CD4-positive, alpha-beta T cell treated with Interleukin-17A for 1 hour (primary cell): ENCODE measurements at regions not wholly inside any gene's neighbourhood (a gene's known extent, or its start where the extent isn't known, plus 50 kb on each side); places are given as distances from the start of the nearest gene placed in this dataset.

Source experiments
- DNase-seq: peaks from one replicate; pipeline ENCODE4 v3.0.0-alpha.2; 2020

DNA sequence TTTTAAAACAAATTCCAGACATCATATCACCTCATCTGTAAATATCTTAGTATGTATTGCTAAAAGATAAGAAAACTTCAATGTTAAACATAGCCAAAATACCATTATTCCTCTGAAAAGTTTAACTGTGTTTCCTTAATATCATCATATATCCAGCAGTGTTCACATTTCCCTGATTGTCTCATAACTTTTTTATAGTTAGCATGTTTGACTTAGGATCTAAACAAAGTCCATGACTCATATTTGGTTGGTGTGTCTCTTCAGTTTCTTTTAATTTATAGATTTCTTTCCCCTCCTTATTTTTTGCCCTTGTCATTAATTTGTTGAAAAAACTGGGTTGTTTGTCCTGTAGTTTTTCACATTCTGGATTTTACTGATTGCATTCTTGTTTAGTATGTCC is 163.0 kb downstream of the RPS12 start:
- no peak for DNase-seq

DNA sequence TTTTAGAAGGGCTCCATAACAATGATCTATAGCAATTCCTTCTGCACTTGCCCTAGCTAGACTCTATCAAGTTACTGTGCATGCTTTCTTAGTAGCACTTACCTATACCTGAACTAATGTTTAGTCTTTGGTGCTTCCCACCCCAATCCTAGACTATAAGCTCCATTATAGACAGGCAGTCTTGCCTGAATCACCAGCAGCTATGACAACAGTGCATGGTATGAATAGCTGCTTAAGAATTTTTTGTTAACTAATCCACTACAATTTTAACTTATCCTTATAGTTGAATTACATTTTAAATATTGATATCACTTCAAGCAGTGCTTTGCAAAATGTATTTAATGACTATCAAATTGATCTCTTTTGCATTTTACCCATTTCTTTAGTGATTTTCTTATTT is 164.3 kb downstream of the RPS12 start:
- DNase-seq, result no peak

DNA sequence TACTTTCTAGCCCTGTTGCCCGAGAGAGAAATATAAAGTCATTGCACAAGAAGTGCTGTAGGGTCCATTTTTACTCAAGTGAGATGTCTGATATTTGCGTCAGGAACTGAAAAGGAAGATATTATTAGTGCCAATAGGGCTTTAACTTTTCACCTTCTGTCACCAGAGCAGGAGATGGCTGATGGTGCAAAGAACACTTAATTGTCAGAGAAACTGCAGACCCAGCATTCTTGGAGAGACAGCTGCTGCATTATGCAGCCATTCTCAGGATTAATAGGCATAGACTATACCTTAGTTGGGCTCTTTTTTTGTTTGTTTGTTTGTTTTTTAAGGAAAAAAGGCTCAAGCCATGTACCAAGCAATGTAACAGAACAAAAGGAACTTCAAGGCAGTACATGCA is 179.4 kb downstream of the RPS12 start:
- no peak for DNase-seq

DNA sequence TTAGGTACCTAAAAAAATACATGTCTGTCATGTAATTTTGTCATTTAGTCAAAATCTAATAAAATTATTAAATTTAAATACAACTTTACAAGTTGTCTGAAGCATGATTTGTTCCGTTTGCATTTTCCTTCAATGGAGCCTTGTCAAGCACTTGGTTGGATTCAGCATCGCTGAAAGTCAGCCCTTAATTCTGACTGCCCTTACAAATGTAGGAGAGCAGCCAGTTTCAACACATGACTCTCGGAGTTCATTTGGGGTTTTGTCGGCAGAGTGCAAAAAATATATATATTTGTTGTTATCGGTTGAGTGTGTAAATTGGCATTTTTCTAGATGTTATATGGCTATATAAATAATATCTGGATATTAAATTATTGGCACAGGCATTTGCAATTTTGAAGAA is 180.6 kb downstream of the RPS12 start:
- DNase-seq, result no peak

DNA sequence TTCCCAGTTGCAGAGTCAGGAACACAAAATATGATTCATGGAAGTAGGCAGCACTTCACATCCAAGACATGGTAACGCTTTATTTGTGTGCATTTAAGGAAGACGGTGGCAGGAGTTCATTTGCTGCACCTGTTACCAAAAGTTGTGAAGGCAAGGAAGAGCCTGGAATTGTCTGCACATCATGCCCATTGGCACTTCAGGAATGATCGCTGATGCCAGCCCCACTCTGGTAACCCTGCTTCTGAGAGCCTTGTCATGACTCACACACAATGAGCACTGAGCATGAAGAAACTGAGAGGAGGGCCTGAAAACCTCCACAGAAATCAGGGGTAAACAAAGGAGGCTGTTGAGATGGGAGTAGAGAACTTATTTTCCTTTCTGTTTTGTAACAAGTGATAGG is 181.1 kb downstream of the RPS12 start:
- DNase-seq, result no peak

DNA sequence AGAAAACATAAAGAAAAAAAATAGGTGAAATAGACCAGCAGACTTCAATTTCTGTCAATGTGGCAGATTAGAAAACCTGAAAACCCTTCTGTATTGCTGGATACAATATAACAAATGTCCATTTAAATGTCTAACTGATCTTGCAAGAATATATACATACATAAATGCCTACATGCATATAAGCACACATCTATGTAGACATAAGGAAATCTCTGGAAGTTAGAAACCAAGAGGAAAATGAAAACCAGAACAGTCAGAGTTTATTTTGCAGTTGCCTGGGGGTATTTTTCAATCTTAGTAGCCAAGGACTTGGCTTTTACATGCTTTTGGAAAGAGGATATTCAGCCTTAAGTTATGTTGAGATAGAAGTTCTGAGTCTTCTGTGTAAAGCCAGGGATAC is 184.0 kb downstream of the RPS12 start:
- no peak for DNase-seq

DNA sequence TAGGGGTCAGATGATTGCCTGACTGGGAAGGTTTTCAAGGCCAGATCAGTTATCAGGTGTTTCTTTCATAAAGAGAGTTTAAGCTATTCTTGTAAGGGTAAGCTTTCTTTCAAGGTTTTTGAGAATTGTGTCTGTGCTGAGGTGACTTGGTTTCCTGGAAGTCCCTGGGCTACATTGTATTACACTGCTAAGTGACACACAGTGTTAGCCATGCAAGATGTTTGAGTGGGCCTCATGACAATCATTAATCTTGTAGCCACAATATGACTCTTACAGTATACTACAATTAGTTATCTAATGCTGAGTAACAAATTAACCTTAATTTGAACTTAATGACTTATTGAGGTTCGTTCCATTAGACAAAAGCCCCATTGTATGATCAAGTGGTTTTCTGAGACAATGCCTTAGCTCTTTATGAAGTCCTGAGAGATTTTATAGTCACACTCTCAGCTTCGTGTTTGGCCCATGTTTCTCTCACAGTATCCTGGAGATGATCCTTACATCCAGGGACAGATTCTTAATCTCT is 186.7 kb downstream of the RPS12 start:
- DNase-seq, result no peak

DNA sequence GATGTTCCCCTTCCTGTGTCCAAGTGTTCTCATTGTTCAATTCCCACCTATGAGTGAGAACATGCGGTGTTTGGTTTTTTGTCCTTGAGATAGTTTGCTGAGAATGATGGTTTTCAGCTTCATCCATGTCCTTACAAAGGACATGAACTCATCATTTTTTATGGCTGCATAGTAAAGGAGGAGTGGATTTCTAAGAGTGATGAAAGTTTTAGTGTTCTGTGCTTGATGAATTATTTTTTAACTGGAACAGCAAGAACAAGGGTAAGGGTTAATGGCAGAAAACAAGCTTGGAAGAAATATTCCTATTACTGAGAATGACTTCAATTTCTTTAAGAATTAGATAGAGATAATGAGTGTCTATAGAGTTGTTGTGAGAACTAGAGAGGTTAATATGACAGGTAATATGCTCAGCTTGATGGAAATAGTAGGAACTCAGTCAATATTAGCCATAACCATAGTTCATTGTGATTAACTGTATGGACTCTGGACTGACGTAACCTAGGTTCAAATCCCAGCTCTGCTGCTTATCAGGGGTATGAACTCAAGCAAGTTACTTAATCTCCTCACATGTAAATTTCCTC is 190.0 kb downstream of the RPS12 start:
- no peak for DNase-seq

DNA sequence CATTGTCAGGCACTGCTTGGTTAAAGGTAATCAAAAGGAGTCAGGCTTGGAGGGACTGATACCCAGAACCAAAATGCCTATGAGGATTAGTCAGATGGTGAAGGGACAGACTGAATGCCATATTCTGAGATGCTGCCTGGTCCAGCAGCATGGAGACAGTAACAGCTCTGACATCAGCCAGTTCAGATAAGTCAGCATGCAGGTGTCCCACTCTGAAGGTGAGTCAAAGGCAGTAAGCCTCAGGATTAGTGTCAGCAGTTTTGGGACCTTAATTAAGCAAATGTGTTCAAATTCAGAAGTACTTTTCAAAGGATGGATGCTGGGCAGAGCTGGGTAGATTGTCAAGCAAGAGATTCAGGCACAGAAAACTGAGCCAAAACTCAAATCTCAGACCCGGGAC is 198.4 kb downstream of the RPS12 start:
- no peak for DNase-seq

DNA sequence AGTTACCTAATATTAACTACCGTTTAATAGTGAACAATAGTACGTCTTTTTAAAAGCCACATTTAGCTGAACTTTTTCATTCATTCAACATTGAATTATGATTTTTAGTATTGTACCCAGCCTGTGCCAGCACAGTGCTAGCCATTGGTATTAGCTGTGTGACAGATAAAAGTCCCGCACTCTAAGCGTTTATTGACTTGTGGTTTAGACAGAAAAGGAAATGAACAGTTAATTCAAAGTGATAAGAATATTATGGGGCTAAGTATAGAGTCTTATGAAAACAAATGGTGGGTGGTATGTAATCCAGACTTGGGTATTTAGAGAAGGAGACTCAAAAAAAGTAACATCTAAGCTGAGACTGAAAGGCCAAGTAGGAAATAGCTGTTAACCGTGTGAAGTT is 202.3 kb downstream of the RPS12 start:
- DNase-seq, result no peak

DNA sequence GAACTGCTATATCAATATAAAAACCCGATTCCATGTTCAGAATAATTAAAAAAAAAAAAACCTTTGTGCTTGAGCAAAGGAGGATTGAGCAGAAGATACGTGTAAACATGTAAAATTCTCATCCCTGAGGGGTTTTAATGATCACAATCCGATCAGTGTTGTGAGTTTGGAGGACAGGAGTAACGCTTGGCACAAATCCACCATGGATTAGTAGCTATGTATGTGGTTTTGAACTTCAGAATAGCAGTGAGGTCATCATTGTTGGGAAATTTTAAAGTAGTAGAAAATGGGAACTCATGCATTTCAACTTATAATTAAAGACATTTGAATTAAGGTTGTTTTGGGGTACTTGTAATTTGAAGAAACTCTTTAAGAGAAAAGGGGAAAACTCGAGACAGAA is 203.2 kb downstream of the RPS12 start:
- no peak for DNase-seq

DNA sequence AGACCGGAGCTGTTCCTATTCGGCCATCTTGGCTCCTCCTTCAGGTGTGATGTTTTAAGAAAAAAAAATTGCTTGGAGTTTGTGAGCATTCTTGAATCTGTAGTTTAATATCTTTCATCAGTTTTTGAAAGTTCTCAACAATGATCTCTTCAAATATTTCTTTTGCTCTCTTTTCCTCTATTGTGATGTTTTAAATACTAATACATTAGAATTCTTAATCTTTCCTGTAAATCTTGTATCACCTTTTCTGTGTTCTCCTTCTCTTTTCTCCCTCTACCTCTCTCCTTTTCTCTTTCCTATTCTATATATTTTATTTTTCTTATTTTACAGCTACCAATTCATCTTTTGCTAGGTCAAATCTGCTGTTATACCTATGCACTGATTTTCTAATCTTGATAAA is 212.3 kb downstream of the RPS12 start:
- DNase-seq, result no peak

DNA sequence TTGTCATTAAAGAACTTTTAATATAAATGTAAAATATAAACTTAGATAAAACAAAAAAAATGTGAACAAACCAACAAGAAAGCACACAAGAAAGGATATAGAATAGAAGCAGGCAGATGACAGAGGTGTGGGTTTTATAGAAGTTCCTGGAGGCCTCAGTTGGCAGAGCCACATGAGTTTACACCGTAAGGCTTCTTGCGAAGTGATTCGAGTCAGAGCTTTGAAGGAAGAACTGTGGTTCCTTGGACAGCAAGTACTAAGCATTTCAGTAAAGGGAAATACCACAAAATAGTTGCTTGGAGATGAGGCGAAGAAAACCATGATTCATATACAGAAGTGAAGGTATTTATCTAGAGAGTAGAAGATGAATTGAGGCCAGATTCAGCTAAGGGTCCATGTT is 207.9 kb upstream of the EYA4 start:
- DNase-seq, result no peak

DNA sequence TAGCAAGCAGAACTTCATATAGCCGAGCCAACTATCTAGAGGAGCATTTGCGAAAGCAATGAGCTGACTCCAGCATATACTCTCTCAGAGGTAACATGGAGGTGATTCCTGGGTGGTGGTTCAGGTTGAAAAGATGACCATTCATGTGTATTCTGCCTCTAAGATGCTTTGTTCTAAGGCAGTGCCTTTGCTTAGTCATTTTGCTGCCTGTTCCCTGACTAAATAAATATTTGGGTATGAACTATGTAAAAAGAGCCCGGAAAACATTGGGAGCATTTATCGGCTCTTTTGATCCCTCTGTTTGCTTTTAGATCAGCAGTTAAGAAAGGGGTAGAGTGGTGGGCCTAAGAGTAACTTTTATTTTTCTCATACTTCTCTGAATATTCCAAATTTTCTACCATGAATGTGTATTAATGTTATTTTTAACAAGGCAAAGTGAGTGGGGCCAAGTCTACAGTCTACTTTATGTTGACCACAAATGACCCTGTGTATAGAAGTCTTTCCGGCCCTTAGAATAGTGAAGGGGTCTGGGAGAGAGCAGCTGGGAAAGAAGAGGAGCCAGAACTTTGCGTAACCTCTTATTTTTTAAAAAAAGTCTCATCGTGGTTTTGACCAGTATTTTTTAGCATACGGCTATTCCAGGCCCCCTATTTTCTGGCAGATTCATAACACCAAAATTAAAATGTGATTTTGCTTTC is 206.5 kb upstream of the EYA4 start:
- DNase-seq, result no peak

DNA sequence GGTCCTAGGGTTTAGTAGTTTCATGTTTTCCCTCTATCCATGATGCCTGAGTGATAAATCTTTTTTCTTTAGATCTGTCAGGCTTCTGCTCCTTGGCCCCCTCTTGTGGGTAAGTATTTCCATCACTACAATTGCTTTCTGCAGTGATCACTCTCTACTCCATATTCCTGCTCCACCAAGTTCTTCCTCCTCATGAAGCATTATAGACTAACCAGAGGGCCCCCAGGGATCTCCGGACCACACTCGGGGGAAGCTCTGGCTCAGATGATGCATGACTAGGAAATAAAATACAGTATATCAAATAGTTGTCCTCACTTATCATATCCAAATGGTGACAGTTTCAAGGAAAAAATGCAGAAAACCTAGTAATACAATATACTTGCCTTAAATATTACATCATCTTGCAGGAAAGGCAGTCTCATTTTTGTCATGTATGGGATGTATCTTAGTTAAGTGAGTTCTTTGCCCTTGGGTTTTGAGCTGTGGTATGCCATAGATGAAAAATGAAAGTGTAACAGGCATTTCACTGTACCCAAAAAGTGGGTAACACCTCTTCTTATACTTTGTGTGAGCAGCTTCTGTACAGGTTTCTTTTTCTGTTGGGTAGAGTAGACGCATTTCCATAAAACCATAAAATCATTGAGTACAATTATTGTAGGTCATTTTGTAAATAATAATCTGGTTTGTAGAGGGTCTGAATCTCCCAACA is 200.9 kb upstream of the EYA4 start:
- DNase-seq, result no peak

DNA sequence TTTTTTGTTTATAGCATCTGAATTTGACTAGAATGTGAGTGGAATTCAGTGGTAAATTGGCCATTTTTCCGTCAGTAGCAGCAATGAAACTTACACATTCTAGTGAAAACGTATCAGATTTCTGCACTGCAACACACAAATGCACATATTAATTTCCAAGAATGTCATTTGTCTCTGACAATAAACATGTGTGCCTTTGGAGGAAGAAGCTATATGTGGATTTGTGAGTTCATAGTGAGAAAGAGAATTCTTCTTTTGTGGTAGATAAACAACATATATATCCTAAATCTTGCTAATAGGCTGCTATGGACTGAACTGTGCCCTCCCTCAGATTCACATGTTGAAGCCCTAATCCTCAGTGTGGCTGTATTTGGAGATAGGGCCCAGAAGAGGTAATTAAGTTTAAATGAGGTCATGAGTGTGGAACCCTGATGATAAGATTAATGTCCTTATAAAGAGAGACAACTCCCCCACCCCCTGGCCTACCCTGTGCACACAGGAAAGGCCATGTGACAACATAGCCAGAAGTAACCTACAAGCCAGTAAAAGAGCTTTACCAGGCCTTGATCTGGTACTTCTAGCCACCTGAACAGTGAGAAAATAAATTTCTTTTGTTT is 200.2 kb upstream of the EYA4 start:
- no peak for DNase-seq

DNA sequence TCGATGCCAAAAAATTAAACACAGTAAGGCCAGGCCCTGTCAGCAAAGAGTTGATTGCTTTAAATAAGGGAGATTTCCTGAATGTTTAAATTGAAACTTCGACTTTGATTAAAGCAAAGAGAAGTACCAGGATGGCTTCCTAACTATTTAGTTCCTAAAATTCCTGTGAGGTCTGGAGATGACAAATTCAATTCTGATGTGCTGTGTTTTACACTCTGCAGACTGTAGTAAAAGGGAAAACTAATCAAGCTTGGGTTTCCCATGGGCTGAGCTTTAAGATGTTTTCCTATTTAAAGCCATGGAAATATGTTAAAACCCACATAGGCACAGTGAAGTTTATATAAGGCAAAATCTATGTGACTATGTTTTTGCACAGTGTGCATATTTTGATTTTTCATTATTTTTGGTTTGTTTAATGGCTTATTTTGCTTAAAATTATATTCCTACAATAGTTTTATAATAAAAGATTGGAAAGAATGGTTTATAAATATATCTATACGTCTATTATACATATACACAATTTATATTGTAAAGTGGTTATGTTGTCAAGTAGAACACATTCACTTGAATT is 198.5 kb upstream of the EYA4 start:
- DNase-seq, result no peak

DNA sequence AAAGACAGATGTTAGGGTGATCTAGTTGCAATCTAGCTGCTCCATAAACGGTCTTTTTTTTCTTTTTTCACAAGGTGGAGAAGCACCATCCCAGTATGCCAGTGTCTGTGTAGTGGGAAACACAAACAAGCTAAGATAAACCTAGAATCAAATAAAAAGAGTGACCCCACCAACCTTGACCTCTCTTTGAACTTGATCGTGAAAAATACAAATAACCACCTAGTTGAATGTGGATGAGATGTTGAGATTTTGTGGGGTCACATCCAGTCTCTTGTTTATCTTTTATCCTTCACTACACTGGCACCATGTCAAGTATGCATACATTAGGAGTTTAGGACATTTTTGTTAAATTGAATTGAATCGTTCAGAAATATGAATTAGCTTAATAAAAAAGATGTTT is 194.6 kb upstream of the EYA4 start:
- no peak for DNase-seq

DNA sequence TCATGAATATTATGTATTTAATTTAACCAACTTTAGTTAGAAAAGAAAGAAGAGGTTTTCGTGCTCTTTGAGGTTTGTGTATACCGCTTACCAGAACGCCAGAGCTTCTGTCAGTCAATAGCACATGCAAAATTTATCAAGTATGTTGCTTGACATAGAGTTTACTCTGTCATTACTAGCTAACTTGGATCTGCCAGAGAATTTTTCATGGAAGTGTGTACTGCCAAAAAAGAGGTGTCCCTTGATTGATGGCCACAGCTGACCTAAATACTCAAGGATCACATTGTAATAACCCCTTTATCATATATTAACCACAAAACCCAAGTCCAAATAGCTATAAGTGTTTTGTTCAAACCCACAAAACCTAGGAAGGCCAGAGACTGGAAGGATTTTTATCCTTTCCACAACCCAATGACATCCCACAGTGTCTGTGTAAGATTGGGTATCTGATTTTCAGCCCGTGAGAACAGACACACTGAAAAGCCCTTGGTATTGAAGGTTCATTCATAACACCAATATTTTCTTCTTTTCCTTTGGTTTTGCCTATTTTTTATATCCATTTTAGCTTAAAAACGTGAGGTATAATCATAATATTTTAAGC is 194.0 kb upstream of the EYA4 start:
- no peak for DNase-seq

DNA sequence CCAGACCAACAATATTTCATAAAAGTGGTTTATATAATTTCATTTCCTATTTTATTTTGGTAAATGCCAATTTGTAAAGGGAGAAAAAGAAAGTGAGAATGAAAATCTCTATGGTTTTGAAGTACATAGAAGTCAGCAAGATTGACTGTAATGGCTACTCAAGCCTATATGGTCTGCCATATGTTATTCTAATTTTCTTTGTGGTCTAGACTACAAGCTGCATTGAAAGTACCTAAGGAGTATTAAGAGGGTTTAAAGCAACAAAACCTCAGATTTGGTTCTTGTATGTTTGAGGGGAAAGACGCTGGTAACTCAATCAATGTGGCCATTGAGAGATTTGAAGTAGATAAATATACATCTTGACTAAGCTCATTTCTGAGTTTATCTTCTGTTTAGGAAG is 193.5 kb upstream of the EYA4 start:
- DNase-seq, result no peak

DNA sequence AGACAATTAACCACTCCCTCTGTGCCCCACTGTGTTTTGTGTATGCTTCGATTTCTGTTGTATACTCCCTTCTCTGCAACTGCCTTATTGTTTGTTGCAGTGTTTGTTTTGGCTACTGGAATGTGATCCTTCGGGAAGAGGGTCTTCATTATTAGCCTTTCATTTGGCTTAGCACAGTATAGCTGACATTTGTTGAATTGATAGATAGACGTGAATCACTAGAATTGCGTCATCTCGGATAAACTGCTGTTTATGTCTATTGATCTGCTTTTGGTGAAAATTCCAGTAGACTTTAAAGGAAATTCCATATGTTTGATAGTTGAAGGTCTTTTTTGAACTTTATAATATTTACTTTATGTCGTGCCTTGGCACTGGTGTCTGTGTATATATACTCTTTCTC is 189.9 kb upstream of the EYA4 start:
- DNase-seq, result no peak

DNA sequence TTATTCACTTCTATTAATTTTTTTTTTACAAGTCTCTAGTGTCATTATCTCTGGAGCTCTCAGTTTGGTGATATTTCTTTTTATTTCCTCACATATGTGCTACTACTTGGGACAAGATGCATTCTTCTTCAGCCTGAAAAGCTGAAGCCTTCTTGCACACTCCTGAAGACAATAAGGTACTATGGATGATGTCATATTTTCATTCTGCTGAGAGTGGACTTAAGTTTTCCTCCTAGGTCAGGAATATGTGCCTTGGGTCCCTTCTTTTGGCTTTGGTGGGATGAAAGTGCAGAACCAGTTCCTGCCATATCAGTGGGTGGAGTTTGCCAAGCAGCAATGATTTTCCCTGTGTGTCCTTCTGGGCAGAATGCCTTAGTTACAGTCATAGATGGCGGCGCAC is 188.7 kb upstream of the EYA4 start:
- no peak for DNase-seq

DNA sequence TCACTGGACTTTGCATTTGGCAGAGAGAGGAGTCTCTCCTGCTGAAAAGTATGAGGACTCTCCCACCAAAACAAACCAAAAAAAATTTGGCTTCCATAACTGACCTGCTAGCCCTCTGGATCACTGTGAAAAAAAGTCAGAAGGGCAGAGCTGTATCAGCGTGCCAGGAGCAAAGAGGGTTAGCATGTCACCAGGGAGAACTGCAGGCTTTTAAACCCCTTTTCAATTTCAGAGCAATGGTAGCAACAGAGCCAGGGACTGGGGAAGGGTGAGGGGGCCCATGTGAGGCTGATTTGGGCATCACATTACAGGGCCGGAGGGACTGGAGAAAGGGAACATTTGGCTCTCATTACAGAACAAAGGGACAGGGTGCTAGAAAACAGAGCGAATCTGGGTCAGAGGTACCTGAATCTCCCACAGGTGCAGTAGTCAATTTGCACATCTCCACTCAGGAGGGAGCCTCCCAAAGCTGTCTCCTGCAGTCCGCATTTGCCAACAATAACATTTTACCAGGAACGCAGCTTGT is 185.7 kb upstream of the EYA4 start:
- no peak for DNase-seq
